NCI-H510A treated with DMSO at 0.1 percent for 48 hours (cell line): ENCODE measurements at regions not wholly inside any gene's neighbourhood (a gene's known extent, or its start where the extent isn't known, plus 50 kb on each side); places are given as distances from the start of the nearest gene placed in this dataset.
A peak's percentile ranks its signal among the peaks of the same experiment; 100 is the strongest.
"Not testable (repeated sequence)": the region's sequence is repeated elsewhere in the genome, so short reads cannot be mapped to it uniquely, and the experiment has no call there.

Source experiments
- DNase-seq: peaks from one replicate; lab custom pipeline; 2025; lab: John Stamatoyannopoulos, UW

DNA sequence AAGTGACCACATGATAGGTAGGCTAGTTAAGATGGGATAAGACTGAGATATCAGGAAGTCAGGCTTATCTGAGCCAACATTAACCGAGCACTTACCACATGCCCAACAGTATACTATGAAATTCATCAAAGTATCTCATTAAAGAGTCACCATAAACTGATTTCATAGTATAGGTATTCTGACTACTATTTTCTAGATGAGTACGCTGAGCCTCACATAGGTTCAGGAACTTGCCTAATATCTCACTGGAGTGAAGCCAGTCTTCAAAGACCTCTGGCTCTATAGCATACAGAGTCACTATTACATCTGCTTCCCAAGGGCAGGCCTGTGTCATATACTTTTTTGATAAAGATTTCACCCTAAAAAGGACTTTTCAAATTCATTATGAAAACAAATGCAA is 115.6 kb upstream of the NGF start:
- DNase-seq: no peak

DNA sequence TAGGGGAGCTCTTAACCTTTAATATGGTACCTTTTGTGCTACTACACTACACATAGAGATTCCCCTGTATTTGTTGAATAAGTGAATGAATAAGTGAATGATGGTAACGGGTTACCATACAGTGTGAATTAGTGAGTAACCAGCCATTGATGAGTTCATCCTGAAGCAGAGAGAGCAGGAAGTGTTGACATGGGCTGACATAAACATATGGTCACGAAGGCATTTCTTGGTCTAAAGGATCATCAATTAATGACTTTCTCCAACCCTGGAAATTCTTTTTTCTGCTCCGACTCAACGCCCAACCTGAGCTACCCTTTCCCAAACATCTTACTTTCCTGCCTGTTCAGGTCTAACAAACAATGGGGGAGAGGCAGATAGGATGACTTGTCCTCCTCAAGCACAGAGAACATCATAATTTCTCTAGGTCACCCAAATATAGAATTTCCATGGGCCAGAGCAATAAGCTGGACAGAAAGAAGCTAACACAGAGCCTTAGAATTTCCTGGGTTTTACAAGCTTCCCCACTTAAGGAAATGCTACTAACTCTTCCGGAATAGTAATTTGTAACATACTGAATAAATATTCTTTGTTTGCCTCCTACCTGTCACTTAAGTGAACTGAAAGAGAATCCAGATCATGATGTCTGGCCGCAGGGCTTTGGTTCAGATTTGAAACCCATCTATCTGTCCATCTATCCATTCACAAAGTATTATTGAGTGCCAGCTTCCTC is 114.7 kb upstream of the NGF start:
- DNase-seq: no peak

DNA sequence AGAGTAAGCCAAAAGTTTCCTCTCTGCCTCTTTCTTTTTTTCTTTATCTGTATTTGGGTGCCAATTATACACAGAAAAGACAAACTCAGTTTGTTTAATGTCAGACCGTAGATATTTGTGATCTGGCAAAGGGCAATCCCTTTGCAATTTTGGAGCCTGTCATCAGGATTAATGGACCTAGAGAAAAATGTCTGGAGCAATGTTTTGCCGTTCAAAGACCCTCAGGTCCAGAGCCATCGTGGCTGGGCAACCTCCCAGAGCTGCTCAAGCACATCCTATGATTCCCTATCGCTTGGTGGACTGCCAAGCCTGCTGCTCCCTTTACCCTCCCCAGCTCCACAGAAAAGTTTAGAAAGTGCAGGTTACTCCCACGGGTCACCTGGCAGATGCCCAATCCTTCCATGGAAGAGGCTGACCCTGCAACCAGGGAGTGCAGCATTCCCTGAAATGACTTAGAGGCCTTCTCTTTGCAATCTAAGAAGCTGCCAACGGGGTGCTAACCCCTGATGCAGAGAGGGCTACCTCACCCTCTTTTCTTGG is 112.5 kb upstream of the NGF start:
- no peak for DNase-seq

DNA sequence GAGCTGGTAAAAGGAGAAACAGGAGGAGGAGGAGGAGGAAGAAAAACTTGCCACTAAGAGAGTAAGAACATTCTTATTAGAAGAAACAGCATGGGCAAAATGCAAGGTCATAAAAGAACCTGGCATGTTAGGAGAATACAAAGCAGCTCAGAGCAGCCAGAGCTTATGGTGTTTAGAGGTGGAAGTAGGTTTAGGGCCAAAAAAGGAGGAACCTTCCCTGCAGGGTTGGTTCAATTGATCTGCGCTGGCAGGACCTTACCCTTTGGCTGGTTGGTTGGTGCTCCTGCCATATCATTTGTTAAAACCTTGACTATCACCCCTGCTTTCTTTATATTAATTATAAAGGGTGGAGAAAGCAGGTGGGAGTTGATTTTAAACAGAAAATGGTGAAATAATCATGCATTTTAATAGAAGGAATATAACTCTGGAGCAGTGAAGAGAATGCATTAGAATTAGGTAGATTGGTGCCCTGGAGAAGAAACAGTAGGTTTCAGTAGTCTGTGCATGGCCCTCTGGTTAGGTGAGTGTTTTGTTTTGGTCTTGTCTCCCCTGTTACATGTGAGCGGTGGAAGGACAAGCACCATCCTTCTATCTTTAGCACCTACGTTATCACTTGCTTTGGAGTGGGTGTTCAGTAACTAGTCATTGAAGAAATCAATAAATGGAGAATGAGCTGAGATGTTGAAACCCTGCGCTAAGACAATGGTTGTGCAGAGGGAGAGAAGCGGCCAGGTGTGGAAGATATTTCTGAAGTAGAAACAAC is 110.4 kb upstream of the NGF start:
- DNase-seq: no peak

DNA sequence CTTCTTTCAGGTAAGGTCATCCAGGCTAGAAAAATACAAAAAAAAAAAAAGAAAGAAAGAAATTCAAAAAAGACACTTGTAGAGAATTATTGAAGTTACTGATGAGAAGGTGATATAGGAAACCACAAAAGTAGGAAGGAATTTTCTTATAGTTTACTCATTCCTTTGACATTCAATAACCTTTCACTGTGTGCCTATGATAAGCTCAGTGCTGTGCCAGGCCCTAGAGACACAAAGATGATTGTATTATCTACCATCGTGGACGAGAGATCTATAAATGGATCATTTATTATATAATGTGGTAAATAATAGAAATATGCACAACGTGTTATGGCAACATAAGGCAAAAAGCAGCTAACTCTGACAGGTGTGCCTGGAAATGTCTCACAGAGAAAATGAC is 109.6 kb upstream of the NGF start:
- no peak for DNase-seq

DNA sequence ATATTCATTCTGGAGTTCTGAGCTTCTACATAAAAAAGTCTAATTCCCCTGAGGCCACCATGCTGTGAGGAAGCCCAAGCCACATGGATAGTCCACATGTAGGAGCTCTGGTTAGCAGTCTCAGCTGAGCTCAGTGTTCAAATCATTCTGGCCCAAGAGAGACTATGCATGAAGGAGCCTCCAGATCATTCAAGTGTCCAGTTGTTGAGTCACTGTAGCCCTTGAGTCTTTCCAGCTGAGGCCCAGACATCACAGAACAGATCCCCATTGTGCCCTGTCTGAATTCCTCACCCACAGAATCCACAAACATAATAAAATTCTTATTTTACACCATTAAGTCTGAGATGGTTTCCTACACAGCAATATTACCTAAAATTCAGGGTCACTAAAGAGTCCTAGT is 107.0 kb upstream of the NGF start:
- no peak for DNase-seq

DNA sequence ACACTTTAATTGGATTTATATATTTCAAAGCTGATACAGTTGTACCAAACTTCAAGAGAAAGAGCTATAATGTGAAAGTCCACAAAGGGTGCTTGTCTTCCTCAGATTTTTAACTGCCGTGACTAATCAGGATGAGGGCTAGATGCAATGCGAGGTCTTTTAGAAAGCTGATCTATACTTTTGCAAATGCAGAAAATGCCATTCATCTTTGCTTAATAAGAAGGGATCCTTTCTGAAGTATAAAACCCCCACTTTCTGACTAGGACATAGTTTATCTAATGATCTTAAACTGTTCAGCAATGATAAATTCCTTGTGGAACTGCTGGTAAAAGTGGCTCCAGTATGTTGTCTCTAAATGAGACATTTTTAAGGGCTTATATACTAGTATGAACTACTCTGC is 102.7 kb upstream of the NGF start:
- no peak for DNase-seq

DNA sequence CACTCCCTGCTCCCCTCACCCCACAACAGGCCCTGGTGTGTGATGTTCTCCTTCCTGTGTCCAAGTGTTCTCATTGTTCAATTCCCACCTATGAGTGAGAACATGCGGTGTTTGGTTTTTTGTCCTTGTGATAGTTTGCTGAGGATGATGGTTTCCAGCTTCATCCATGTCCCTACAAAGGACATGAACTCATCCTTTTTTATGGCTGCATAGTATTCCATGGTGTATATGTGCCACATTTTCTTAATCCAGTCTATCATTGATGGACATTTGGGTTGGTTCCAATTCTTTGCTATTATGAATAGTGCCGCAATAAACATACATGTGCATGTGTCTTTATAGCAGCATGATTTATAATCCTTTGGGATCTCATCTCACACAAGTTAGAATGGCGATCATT is 101.5 kb upstream of the NGF start:
- not testable (repeated sequence) for DNase-seq

DNA sequence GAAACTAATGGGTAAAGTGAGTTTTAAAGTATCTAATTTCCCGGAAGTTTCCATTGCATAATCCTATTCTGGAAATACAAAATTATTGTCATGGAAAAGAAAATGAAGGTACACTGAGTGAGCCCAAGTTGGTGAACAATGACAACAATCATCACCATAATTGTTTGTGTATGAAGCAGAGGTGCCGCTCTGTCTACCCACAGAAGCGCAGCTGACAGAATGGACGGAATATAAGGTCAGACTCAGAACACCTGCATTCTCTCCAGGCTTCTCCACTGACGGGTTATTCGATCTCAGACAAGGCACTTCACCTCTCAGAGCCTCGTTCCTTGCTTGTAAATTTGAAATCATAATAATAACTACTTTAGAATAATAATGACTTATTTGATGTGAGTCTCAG is 99.1 kb upstream of the NGF start:
- peak; percentile 59 for DNase-seq

DNA sequence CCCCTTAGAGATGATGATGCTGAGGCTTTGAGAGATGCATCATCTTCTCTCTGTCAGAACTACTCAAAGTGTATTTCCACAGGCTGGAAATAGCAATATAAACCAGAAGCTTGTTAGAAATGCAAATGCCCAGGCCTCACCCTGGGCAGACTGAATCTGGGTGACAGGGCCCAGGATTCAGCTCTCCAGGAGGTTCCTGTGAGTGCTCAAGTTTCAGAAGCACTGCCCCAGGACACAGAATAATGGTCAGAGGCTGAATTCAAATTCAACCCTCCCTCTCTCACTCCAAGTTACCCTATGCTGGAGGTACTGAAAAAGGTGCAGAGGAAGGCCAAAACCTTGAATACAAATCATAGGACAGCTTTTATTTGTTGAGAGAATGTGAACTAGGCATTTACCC is 98.5 kb upstream of the NGF start:
- DNase-seq: no peak

DNA sequence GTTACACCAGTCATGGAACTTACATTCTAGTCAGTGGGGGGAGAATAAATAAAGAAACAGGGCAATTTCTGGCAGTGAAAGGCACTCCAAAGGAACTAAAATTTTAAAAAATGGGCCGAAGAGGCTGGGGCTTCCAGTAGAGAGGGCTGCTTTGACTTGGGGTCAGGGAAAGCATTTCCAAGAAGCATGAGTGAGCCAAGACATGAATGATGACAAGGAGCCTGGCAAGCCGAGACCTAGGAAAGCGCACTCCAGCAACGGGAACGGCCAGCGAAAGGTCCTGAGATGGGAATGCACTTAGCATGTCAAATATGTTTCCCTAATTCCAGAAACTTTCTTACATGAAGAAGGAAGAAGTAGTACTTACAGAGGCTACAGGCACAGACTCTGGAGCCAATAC is 95.4 kb upstream of the NGF start:
- no peak for DNase-seq

DNA sequence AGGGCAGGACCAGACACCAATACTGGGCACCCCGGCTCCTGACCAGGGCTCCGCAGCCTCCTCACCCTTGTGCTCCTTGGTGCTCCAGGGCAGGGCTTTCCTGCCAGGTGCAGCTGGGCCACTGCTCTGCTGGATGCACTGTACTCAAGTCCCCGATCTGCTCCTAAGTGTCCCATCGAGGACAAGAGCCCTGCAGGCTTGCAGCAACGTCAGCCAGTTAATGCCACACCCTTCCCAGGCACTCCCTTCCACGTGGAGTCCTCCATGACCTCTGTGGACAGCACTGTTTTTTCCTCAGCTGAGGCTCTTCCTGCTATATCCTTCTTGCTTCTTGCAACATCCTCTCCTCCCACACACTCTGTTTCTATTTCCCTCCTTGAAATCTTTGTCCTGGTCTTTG is 94.0 kb upstream of the NGF start:
- no peak for DNase-seq

DNA sequence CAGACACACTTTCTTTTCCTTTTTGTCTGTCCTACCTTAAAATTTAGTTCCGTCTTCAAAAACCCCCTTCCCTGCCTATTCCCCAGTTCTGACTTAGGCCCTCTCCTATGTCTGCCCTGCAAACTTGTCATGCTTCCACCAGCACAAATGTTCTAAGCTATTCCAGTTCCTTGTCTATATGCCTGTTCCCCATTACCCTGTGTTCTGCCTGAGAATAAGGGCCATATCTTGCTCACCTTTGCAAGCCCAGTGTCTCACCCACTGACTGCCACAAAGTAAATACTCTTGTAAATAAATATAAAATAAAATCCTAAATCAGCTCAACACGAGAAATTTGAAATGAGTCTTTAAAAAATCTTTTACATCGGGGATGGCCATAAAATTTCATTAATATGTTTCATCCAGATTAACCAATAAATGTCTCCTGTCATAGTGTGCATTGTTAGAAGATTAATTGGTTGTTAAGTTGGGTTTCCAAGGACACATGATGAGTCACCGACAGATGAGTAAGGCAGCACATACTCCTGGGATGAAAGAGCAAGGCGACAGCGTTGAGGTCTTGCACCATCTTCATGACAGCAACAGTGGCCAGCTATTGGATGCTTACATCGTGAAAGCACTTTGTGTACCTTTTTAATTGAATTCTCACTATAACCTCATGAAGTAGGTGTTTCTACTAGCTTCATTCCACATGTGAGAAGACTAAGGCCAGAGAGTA is 92.6 kb upstream of the NGF start:
- peak; percentile 41 for DNase-seq

DNA sequence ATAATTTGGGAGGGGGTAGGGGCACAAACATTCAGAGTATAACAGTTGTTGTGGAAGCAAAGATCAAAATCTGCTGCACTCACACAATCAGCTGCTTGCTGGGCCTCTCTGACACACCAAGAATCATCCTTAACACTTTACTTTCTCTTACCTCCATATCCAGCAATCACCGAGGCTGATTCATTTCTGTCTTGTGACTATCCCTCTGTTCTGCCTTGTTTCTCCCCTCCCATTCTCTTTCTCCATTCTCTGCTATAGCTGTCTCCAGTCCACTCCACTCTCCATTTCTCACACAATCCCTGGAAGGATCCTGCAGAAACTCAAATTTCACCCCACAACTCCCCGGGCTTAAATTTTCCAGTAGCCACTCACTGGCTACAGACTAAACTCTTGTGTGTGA is 91.8 kb upstream of the NGF start:
- DNase-seq: no peak

DNA sequence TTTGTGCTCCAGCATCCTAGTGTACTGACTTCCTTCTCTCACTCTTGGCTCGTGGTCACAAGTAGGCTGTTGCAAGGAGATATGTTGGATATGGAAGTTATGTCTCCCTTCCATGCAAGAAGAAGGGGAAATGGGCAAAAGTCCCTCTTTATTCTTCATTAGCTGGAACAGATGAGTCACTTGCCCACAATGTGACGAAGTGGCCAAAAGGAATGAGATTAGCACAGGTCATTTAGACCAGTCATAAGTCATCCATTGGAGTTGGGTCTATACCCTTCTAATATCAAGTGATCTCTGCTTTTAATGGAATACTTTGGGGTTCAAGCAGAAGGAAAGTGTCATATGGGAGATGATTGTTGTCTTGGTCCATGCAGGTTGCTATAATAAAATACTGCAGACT is 91.2 kb upstream of the NGF start:
- no peak for DNase-seq

DNA sequence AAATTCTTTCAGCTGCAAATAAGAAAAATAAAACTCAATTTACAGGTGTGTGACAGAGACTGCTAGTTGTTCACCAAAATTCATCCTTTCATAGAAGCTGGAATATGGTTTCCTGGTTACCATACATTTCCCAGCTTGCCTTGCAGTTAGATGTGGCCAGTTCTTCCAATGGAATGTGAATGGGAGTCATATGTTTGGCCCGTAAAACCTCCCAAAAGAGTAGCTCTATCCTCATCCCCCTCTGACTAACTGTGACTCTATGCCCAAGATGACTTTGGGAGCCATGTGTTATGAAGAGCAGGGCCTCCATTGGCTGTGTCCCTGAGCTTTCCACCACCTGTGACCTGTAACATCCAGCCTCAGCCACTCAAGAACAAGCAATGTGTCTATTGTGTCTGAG is 90.6 kb upstream of the NGF start:
- no peak for DNase-seq

DNA sequence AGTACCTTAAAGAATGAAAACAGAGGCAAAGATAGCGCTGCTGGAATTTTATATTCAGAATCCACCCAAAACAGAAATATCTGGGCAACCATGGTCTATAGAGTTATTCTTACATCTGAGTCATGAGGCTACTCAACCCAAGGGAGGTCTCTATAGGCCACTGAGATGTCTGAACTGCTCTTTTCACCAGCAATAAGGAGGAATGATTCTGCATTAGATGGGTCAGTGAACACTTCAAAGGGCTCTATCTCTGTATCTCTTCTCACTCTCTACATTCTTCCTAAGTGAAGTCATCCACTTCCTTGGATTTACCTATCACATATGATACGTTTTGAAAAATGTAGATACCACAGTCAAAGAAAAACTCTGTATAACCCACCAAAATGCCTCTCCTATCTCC is 90.2 kb upstream of the NGF start:
- DNase-seq: no peak

DNA sequence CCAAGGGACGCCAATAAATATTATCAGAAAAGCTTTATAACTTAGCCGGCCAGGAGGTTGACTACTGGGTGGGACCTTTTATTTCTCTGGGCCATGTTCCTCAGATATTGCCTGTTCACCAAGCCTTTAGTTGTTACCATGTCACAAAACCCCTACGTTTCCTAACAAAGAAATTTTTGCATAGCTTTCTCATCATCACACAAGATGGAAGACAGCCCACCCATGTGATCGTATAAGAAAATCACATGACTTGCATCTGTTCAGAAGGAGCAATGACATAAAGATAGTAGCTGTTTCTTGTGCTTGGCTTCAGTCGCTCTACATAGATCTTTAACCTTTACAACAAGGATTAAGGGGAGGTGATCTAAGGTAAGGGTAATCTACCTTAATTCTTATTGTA is 88.9 kb upstream of the NGF start:
- no peak for DNase-seq

DNA sequence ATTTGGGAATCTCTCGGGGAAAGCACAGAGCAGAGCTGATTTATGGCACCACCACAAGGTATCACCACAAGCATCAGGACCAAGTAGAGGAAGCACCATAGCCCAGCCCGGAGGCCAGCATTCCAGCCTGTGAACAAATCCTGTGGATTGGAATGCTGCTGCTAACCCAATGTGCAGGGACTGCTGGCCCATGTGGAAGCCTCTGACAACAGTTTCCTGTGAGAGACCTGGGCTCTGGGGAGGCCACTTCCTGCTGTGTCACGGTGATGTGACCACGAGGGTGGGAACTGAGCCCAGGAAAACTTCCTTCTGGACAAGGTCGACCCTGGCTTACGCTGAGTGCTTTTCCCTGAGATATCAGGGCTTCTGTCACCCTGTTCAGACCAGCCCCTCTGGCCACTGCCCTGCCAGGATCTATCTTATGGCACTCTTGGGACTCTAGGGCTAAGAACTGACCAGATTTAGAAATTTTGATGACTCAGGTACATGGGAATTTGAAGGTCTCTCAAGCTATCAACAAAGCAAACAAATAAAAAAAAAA is 88.3 kb upstream of the NGF start:
- DNase-seq: no peak

DNA sequence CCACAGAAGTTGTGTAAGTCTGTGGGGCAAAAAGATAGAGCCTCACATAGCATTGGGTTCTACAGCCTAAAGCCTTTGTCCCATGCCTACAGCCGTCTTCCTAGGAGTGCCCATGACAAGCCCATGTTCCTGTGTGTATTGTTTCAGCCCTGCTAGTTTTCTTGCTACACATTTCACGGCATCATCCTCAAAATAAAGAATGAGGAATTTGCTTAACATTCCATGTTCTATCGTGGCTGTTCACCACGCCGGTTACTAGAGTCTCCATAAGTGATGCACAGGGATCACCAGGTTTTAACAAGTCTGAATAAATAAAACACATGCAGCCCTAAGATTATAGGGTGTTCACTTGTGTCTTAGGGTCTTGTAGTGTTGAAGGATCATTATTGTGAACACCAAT is 87.4 kb upstream of the NGF start:
- DNase-seq: no peak

DNA sequence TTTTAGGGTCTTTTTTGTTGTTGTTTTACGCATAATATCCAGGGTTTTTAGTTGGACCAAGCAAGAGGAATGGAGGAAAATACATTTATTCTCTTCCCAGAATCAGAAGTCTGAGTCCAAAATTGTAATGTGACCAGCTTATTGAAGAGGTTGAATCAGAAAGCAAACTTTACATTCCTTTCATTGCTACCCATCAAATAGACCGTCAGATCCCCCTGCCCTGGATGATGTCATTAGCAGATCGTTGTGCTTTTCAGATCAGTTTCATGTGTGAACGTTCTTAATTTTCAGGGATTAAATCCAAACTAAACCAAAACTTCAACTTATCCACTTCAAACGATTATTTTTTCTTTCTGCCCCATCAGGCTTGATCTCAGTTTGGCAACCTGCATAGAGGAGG is 85.7 kb upstream of the NGF start:
- DNase-seq: no peak

DNA sequence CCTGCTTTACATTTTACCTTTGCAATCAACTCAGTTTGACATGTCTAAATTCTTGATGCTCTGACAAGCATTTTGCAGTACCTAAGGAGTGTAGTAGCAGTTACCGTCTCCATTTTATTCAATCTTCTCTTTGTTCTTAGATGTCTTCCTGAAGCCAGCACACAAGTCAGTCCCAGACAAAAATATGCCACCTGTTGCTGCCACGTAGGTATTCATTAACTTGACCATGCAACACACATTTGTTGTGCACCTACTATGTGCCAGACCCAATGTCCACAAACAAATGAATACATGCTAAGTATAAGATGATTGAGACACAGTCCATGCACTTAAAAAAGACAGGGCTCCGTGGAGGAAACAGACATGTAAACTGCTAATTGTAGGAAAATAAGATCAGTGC is 81.5 kb upstream of the NGF start:
- DNase-seq: no peak

DNA sequence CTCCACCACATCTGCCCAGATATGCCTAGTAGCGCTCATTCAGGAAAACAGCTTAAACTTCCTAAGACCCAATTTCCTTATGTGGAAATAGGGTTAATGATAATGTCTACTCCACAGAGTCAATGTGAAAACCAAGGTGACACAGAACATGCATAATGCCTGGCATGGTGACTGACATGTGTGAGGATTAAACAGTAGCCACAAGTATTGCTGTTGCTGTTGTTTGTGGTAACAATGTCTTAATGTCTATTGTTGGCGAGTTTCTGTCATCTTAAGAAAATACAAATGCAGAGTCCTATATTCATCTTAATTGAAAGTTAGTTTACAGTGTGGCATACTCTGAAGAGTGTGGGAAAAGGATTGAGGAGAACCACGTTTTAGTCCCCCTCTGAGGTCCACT is 75.6 kb upstream of the NGF start:
- no peak for DNase-seq
